Mucosa of stomach (tissue), 1 donor: ENCODE measurements at regions not wholly inside any gene's neighbourhood (a gene's known extent, or its start where the extent isn't known, plus 50 kb on each side); places are given as distances from the start of the nearest gene placed in this dataset.
A peak's percentile ranks its signal among the peaks of the same experiment; 100 is the strongest.

Experiments
- H3K27me3 ChIP-seq: one replicate; pipeline ENCODE4 v1.7.0; 2013; ENCODE audit warnings: mild to moderate bottlenecking, low read length; ENCODE audit not compliant: control insufficient read depth, insufficient read depth
- H3K36me3 ChIP-seq: one replicate; pipeline ENCODE4 v1.7.0; 2013; ENCODE audit warnings: low read length; ENCODE audit not compliant: control insufficient read depth, insufficient read depth
- H3K4me1 ChIP-seq: one replicate; pipeline ENCODE4 v1.7.0; 2013; ENCODE audit warnings: mild to moderate bottlenecking, low read length; ENCODE audit not compliant: control insufficient read depth, insufficient read depth
- H3K4me3 ChIP-seq: one replicate; pipeline ENCODE4 v1.7.0; 2013; ENCODE audit warnings: low read length
- H3K9ac ChIP-seq: one replicate; pipeline ENCODE4 v1.7.0; 2013; ENCODE audit warnings: mild to moderate bottlenecking, low read length, moderate library complexity
- H3K9me3 ChIP-seq: one replicate; pipeline ENCODE4 v1.7.0; 2013; ENCODE audit warnings: mild to moderate bottlenecking, low read length, moderate library complexity; ENCODE audit not compliant: control insufficient read depth
- donor health status: Pancreatic carcinoma.

DNA sequence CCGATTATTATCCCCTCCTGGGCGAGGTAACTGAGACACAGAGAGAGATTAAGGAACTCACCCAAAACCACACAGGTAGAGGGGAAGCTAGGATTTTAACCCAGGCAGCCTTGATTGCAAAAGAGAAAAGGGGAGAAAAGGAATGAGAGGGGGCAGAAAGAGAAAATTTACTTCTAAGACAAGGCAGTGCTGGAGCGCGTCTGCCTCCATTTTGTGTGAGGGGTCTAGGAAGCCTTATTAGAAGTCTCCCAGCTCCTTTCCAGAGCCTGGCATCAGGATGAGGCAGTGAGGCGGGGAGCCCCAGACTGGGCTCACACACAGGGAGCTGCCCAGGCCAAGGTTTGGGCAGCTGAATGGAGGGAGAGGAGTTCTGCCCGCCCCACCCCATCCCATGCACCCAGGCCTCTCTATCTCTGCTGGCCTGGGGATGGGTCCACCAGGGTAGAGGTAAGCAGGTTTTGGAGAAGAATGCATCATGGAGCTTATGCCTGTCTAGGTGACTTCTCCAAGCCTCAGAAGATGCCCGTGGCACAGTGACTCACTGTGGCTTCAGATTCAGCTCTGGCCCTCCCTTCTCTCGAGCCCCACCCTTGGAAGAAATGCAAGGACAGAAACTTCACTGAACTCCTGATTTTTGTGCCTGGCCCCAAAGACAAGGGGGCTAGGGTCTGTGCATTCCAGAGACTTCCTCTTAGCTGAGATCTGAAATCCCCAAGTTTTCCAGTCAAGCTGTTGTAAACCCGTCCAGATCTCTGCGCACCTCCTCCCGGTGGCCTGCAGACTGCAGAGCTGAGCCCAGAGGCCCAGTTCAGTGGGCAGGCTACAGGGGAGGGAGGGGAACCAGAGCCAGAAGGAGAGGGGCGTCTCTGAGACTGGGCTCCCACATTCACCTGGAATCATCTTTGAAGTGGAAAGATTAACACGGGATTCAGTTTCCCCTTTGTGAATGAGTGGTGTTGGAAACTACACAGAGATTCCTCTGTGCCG, 95.1 kb upstream of the CDH5 start:
- peaks cover 17% of the 10 kb centered on the region for H3K4me1 ChIP-seq
- no peaks in the 10 kb centered on the region for H3K36me3 ChIP-seq
- peaks cover 7% of the 10 kb centered on the region for H3K27me3 ChIP-seq

DNA sequence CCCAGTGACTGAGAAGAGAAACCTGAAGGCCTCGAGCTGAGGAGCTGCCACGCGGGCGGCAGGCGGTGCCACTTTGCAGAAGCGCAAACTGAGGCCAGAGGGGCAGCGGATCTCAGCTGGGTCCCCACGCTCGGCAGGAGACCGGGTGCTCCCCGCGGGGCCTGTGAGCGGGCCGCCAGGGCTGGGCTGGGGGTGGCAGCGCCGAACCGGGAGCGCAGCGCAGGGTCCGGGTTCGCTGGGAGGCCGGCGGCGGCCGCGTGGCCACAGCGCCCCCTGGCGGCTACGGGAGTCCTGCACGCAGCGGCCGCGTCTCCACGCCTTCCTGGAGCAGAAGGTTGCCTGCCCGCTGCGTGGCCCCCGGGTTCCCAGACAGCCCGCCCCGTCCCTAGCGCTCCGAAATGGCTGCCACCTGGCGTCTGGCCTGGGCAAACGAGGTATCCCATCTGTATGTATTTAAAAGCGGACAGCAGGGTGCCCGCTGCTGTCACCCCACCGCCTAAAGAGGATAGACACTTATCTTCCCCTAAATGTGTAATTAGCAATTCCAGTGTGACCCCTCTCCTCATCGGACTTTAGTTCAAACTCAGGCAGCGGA, 96.1 kb upstream of the CDH5 start:
- Histone ChIP-seq H3K27me3 (peaks cover 7% of the 10 kb centered on the region), H3K4me3 (no peak overlapping the region), H3K36me3 (no peaks in the 10 kb centered on the region), H3K9me3 (no peaks in the 10 kb centered on the region), H3K4me1 (peaks cover 17% of the 10 kb centered on the region), H3K9ac (peak overlapping the region; percentile 24)

More for the DNA sequence above, 95.1 kb upstream of the CDH5 start:
- Histone ChIP-seq H3K4me3 (no peak overlapping the region), H3K9me3 (no peaks in the 10 kb centered on the region), H3K9ac (no peak overlapping the region)

DNA sequence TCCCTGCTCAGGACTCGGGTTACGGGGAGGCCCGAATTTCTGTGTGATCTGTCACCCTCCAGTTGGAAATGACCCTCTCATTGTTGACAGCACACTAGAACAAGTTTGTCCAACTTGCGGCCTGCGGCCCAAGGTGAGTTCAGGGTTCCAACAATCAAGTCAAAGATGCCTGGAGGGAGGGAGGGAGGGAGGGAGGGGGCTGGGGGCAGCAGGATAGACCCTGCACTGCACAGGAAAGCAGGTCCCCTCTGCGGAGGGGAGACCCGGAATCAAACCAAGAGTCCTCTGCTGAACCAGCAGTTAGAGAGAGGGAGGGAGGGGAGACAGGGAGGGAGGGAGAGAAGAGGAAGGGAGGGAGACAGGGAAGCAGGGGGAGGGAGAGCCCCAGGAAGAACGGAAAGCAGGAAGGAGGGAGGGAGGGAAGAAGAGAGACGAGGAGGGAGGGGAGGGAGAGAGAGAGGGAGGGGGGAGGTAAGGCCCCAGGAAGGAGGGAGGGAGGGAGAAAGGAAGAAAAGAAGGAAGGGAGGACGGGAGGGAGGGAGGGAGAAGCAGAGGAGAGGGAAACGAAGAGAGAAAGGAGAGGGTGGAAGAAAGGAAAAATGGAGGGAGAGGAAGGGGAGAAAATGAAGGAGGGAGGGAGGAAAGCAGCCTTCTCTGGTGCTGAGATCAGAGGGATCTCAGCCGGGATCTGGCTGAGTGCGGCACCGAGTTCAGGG, 96.7 kb upstream of the CDH5 start:
- Histone ChIP-seq H3K27me3 (peaks cover 7% of the 10 kb centered on the region), H3K4me1 (peaks cover 17% of the 10 kb centered on the region), H3K36me3 (no peaks in the 10 kb centered on the region), H3K9me3 (no peaks in the 10 kb centered on the region), H3K4me3 (no peak overlapping the region), H3K9ac (peak overlapping the region; percentile 24)

DNA sequence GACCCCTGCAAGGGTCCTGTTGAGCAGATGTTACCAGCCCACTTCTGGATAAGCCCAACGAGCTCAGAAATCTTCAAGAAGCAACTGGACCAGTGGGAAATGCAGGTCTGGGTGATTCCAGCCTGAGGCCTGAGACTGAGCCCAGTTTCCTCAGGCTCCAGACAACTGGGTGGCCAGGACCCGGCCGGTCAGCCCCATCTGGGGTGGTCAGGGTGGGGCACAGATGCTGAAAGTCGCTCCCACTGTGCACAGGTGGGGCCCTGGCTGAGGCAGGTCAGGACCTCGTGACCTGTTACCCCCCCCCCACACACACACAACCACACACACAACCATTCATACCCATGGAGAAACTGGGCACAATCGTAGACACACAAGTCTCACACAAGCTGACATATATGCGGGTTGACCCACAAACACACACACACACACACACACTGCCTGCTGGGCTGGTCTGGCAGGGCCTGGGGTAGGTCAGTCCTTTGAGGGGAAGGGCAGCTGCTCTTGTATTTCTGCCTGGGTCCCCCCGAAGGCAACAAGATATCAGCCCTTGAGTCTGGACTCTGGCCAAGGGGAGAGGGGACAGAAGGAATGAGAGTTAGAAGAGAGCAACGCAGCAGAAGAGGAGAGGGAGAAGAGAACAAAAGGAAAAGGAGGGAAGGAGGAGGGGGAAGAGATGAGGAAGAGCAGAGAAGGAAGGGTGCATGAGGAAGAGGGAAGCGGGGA, 99.0 kb upstream of the CDH5 start:
- Histone ChIP-seq H3K4me1 (peaks cover 10% of the 10 kb centered on the region), H3K36me3 (no peaks in the 10 kb centered on the region), H3K9ac (no peak overlapping the region), H3K4me3 (no peak overlapping the region), H3K9me3 (no peaks in the 10 kb centered on the region), H3K27me3 (peaks cover 7% of the 10 kb centered on the region)

DNA sequence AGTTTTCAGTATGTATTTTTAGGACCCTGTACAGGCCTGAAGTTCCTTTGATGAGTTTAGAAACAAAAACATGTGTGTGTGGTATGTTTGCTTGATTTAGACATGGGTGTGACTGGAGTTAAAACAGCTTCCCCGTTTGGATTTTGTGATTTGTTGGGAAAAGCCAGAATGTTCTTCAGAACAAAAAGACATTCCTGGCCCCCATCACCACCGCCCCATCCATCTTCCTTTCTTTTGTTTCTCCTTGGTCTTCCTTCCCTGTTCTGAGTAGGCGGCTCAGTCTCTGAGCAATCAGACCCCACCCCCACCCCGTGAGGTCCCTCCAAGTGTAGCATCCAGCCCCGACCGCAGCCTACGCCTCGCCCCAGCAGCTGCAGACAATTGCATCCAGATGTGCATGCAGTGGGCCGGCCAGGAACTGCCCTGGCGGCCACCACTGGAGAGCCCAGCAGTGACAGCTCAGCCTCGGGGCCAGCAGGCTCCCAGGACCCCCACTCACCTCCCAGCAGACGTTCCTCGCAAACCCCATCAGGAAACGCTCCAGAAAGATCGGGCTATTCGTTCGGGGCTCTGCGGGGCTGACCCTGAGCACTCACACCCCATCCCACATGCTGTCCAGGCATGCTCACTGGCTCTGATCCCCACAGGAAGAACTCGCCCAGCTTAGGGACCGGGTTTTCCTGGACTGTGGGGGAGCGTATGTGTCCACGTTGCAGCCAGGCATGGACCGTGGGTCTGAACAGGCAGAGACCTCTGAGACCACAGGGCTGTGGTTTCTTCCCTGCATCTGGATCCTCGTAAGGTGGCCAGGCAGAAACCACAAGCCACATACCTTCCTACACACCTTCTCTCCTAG, 99.8 kb upstream of the CDH5 start:
- H3K4me3 ChIP-seq, result no peak overlapping the region
- no peaks in the 10 kb centered on the region for H3K9me3 ChIP-seq
- peaks cover 7% of the 10 kb centered on the region for H3K27me3 ChIP-seq
- no peak overlapping the region for H3K9ac ChIP-seq
- H3K4me1 ChIP-seq, result peaks cover 8% of the 10 kb centered on the region
- no peaks in the 10 kb centered on the region for H3K36me3 ChIP-seq

DNA sequence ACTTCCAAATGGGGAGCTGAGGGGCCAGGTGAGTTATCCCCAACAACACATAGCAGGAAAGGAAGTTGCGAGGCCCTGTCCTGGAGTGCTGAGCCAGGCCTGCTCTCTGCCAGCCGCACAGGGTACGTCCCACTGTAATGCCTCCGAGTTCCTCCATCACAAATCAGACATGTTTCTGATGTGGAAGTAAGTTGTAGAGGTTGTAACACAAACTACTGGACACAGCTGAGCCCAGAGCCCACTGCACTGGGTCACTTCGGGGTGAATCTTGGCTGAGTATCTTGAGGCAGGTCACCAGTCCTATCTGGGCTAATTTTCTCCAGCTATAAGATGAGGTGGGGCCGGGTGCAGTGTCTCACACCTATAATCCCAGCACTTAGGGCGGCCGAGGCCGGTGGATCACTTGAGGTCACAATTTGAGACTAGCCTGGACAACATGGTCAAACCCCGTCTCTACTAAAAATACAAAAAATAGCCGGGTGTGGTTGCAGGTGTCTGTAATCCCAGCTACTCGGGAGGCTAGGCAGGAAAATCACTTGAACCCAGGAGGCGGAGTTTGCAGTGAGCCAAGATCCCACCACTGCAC, 100.8 kb upstream of the CDH5 start:
- Histone ChIP-seq H3K4me1 (peaks cover 7% of the 10 kb centered on the region), H3K9ac (no peak overlapping the region), H3K36me3 (no peaks in the 10 kb centered on the region), H3K9me3 (no peaks in the 10 kb centered on the region), H3K27me3 (peaks cover 7% of the 10 kb centered on the region), H3K4me3 (no peak overlapping the region)

DNA sequence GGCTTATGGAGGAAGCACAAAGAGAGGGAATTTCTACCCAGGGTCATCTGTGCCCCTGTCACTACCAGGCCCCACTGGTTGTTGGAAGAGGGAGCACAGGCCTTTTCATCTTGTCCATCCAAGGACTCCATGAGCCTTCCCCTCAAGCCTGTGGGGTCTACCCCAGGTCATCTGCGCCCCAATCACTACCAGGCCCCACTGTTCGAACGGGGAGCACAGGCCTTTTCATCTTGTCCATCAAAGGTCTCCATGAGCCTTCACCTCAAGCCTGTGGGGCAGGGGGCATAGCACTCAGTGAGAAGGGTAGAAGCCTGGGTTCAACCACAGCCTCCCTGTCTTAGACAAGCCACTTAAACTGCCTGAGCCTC, 101.5 kb upstream of the CDH5 start:
- Histone ChIP-seq H3K4me3 (no peak overlapping the region), H3K36me3 (no peaks in the 10 kb centered on the region)

DNA sequence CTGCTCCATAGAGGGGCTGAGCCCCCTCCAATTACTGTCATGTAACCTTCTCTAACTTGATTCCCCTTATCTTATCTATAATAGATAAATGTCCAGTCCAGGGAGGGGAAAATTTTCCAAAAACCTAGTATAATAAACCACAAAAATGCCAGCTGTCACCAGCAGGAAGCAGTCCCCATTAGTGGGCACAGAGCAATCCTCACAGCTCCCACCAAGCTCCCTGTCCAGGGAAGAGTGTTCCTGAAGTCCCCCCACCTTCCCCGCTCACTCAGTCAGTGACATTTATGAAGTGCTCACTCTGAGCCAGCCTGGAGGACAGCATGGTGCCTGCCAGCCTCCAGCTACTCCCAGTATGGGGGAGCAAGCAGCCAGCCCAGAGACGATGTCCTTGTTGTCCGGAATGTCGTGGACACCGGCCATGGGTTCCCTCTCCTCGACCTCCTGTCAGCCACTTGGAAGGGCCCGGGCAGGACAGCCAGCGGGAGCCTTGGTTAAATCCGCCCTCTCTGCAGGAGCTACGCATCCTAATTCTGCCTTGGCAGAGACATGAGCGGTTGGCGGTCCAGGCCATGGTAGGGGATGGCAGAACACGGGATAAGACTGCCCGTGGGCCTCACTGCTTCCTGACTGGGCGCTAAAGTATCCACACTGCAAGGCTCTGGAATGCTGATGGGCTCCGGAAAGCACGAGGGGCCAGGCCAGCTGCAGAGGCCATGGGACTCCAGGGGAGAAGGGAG, 102.0 kb upstream of the CDH5 start:
- Histone ChIP-seq H3K27me3 (no peaks in the 10 kb centered on the region), H3K36me3 (no peaks in the 10 kb centered on the region), H3K9ac (no peak overlapping the region), H3K9me3 (no peaks in the 10 kb centered on the region), H3K4me3 (no peak overlapping the region), H3K4me1 (no peaks in the 10 kb centered on the region)

More for the DNA sequence above, 101.5 kb upstream of the CDH5 start:
- peaks cover under 1% of the 10 kb centered on the region for H3K4me1 ChIP-seq
- no peak overlapping the region for H3K9ac ChIP-seq
- H3K27me3 ChIP-seq, result peaks cover 4% of the 10 kb centered on the region
- H3K9me3 ChIP-seq, result no peaks in the 10 kb centered on the region

- Histone ChIP-seq H3K9ac (no peak overlapping the region), H3K27me3 (no peaks in the 10 kb centered on the region), H3K4me1 (no peaks in the 10 kb centered on the region), H3K9me3 (no peaks in the 10 kb centered on the region), H3K4me3 (no peak overlapping the region), H3K36me3 (no peaks in the 10 kb centered on the region)
Observed at GRCh38 chr16:66263973-66264310, 102.5 kb upstream of the CDH5 start.

DNA sequence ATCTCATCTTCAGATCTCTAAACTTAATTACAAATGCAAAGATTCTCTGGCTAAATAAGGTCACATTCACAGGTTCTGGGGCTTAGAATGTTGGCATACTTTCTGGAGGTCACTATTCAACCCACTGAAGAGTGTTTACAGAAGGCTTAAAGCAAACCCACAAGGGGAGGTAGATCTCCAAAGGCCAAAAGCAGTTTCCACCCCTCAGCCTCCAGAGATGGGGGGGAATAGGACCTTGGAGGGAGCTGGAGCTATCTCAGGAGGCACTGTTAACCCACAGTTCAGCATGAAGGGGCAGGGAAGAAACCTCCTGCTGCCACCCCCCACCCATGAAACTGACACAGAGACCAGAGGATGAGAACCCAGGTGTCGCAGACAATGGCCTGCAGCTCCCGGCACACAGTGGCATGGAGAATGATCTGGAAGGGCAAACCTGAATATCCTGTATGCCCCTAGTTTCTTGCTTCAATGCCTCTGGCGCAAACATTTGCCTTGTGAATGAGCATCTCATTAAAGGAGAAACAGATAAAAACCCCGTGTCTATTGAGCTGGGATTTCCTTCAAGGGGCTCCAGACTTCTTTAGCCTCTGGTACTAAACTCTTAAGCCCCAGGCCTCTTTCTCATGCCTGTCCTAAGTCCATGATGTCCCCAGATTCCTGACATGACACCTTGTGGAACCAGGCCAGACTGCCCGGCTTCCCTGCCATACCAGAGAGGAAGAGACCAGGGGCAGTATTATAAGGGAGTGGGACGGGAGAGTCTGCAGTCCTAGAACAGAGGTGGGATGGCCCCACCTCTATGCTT, 103.1 kb upstream of the CDH5 start:
- H3K9ac ChIP-seq, result no peak overlapping the region
- no peaks in the 10 kb centered on the region for H3K36me3 ChIP-seq
- no peaks in the 10 kb centered on the region for H3K27me3 ChIP-seq
- no peak overlapping the region for H3K4me3 ChIP-seq
- H3K9me3 ChIP-seq, result no peaks in the 10 kb centered on the region
- H3K4me1 ChIP-seq, result no peaks in the 10 kb centered on the region
